Left renal pelvis (tissue), 4 donors: ENCODE measurements at regions not wholly inside any gene's neighbourhood (a gene's known extent, or its start where the extent isn't known, plus 50 kb on each side); places are given as distances from the start of the nearest gene placed in this dataset.

Source experiments
- DNase-seq, 4 donors: peaks; one replicate each; pipeline ENCODE4 v3.0.0-alpha.2; 2013; ENCODE audit warnings: low read depth in 4 of 4, low spot score in 3 of 4

GRCh38 chr1:37127254-37127748 is 93.0 kb upstream of the GRIK3 start:
- DNase-seq: no peak

GRCh38 chr1:37128091-37128490 is 93.8 kb upstream of the GRIK3 start:
- DNase-seq: no peak

- no peak for DNase-seq
Measured at GRCh38 chr1:37130221-37130948, 96.1 kb upstream of the GRIK3 start.

- DNase-seq: no peak
Measured at GRCh38 chr1:37131281-37131680, 97.0 kb upstream of the GRIK3 start.

GRCh38 chr1:37133276-37134145 is 99.2 kb upstream of the GRIK3 start:
- DNase-seq: no peak

- no peak for DNase-seq
Measured at GRCh38 chr1:37134599-37134998, 100.3 kb upstream of the GRIK3 start.

GRCh38 chr1:37135032-37135431 is 100.7 kb upstream of the GRIK3 start:
- DNase-seq: no peak

- no peak for DNase-seq
Measured at GRCh38 chr1:37137014-37137413, 102.7 kb upstream of the GRIK3 start.

GRCh38 chr1:37137601-37138000 is 103.3 kb upstream of the GRIK3 start:
- DNase-seq: no peak

- no peak for DNase-seq
Measured at GRCh38 chr1:37143800-37144199, 109.5 kb upstream of the GRIK3 start.

- no peak for DNase-seq
Measured at GRCh38 chr1:37146071-37146470, 111.8 kb upstream of the GRIK3 start.

- no peak for DNase-seq
Measured at GRCh38 chr1:37147392-37147831, 113.1 kb upstream of the GRIK3 start.

- DNase-seq: no peak
Measured at GRCh38 chr1:37147906-37148305, 113.6 kb upstream of the GRIK3 start.

GRCh38 chr1:37148663-37149062 is 114.3 kb upstream of the GRIK3 start:
- DNase-seq: no peak

GRCh38 chr1:37149296-37149695 is 115.0 kb upstream of the GRIK3 start:
- no peak for DNase-seq

GRCh38 chr1:37150986-37151385 is 116.7 kb upstream of the GRIK3 start:
- no peak for DNase-seq

GRCh38 chr1:37151789-37152188 is 117.5 kb upstream of the GRIK3 start:
- DNase-seq: no peak

GRCh38 chr1:37152491-37152890 is 118.2 kb upstream of the GRIK3 start:
- no peak for DNase-seq

GRCh38 chr1:37153116-37154100 is 119.1 kb upstream of the GRIK3 start:
- DNase-seq: no peak

GRCh38 chr1:37156646-37157045 is 122.3 kb upstream of the GRIK3 start:
- DNase-seq: no peak

GRCh38 chr1:37157634-37158033 is 123.3 kb upstream of the GRIK3 start:
- DNase-seq: no peak
